Lower leg skin (tissue), 4 donors: ENCODE measurements at regions not wholly inside any gene's neighbourhood (a gene's known extent, or its start where the extent isn't known, plus 50 kb on each side); places are given as distances from the start of the nearest gene placed in this dataset.

ENCODE experiments used
- DNase-seq, 2 donors: peaks; one replicate each; pipeline ENCODE4 v3.0.0-alpha.2; 2019; ENCODE audit warnings: low spot score in 2 of 2
- H3K4me3 ChIP-seq: fragments of 200-600 bp; sonication (generic); 2 replicates; pipeline ENCODE4 v1.5.1; 2017; ENCODE audit warnings: mild to moderate bottlenecking, low read depth; ENCODE audit not compliant: poor library complexity, severe bottlenecking
- CTCF ChIP-seq, 3 donors: fragments of 450-650 bp; IDR thresholded peaks; one replicate each; pipeline ENCODE4 v1.5.1; 2016; ENCODE audit warnings: antibody characterized with exemption in 3 of 3, mild to moderate bottlenecking in 3 of 3, moderate library complexity in 2 of 3
- POLR2A ChIP-seq, 2 donors: fragments of 450-650 bp; IDR thresholded peaks; one replicate each; pipeline ENCODE4 v1.6.1; 2016 to 2017; ENCODE audit warnings: antibody characterized with exemption in 2 of 2, mild to moderate bottlenecking in 1 of 2, moderate library complexity in 1 of 2
- WGBS, 2 donors: methylation state at CpG; one replicate each; pipeline ENCODE4 v1.1.5; 2018; 5-methylcytosine and 5-hydroxymethylcytosine counted together
- intact Hi-C: fragments of 100-400 bp; cut with DNase I; formaldehyde crosslinking; loops from one replicate; pipeline ENCODE4 v1.15.0; 2023; ENCODE audit warnings: low total_unique reads

- peak in 1 of 2 donors; percentile 40 for DNase-seq
- H3K4me3 ChIP-seq: no peak overlapping the region
- 49 to 52% methylated on average over 8 of the region's 8 CpGs for WGBS, 2 donors
- no peak for TF ChIP-seq POLR2A (IDR thresholded peaks at IDR 0.05)
- no peak for TF ChIP-seq CTCF (IDR thresholded peaks at IDR 0.05)
- intact Hi-C loops: no loop called here
These were observed 77.6 kb upstream of the EYA2 start for GRCh38 chr20:46816886-46817638.

GRCh38 chr20:46820682-46821081, 74.0 kb upstream of the EYA2 start:
- no peak overlapping the region for H3K4me3 ChIP-seq
- intact Hi-C loops: no loop called here
- DNase-seq: peak in 1 of 2 donors; percentile 31
- WGBS, 2 donors: 31 to 62% methylated on average over 3 of the region's 3 CpGs
- TF ChIP-seq CTCF (IDR thresholded peaks at IDR 0.05) (no peak), POLR2A (IDR thresholded peaks at IDR 0.05) (no peak)

- intact Hi-C loops: no loop called here
- no peak for TF ChIP-seq POLR2A (IDR thresholded peaks at IDR 0.05)
- TF ChIP-seq CTCF (IDR thresholded peaks at IDR 0.05): no peak
- no peak for DNase-seq
- no peak overlapping the region for H3K4me3 ChIP-seq
- WGBS, 2 donors: 80 to 88% methylated on average over 5 of the region's 5 CpGs
These were observed 71.3 kb upstream of the EYA2 start for GRCh38 chr20:46823271-46823751.

- TF ChIP-seq CTCF (IDR thresholded peaks at IDR 0.05) (no peak), POLR2A (IDR thresholded peaks at IDR 0.05) (no peak)
- 67 to 90% methylated on average over 3 of the region's 3 CpGs for WGBS, 2 donors
- intact Hi-C loops: no loop called here
- no peak overlapping the region for H3K4me3 ChIP-seq
- DNase-seq: no peak
These were observed 70.9 kb upstream of the EYA2 start for GRCh38 chr20:46823753-46824152.

GRCh38 chr20:46826343-46826984, 68.2 kb upstream of the EYA2 start:
- no peak overlapping the region for H3K4me3 ChIP-seq
- 53 to 64% methylated on average over 3 of the region's 3 CpGs for WGBS, 2 donors

More at GRCh38 chr20:46826343-46826984, 68.2 kb upstream of the EYA2 start:
- DNase-seq: no peak
- TF ChIP-seq CTCF (IDR thresholded peaks at IDR 0.05) (no peak), POLR2A (IDR thresholded peaks at IDR 0.05) (no peak)
- intact Hi-C loops: no loop called here
